ENCODE measurements at regions not wholly inside any gene's neighbourhood (a gene's known extent, or its start where the extent isn't known, plus 50 kb on each side); places are given as distances from the start of the nearest gene placed in this dataset.

DNA sequence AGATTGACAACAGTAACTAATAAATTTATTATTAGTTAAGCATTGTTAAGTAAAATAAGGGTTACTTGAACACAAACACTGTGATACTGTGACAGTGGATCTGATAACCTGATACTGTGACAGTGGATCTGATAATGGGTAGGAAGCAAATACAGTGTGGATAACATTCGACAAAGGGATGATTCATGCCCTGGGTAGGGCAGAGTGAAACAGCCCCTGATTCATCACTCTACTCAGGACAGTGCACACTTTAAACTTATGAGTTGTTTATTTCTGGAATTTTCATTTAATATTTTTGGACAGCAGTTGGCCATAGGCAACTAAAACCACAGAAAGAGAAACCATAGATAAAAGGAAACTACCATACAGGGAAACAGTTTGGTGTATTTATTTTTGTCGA lies 60.8 kb upstream of the CTSC start:
- TF ChIP-seq, protein P1, sequence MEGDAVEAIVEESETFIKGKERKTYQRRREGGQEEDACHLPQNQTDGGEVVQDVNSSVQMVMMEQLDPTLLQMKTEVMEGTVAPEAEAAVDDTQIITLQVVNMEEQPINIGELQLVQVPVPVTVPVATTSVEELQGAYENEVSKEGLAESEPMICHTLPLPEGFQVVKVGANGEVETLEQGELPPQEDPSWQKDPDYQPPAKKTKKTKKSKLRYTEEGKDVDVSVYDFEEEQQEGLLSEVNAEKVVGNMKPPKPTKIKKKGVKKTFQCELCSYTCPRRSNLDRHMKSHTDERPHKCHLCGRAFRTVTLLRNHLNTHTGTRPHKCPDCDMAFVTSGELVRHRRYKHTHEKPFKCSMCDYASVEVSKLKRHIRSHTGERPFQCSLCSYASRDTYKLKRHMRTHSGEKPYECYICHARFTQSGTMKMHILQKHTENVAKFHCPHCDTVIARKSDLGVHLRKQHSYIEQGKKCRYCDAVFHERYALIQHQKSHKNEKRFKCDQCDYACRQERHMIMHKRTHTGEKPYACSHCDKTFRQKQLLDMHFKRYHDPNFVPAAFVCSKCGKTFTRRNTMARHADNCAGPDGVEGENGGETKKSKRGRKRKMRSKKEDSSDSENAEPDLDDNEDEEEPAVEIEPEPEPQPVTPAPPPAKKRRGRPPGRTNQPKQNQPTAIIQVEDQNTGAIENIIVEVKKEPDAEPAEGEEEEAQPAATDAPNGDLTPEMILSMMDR (IDR thresholded peaks at IDR 0.05), result no peak
- TF ChIP-seq POLR2AphosphoS5 (IDR thresholded peaks at IDR 0.05), result no peak
- TF ChIP-seq POLR2A (IDR thresholded peaks at IDR 0.05), result no peak
